HL-60 (cell line): ENCODE measurements at regions not wholly inside any gene's neighbourhood (a gene's known extent, or its start where the extent isn't known, plus 50 kb on each side); places are given as distances from the start of the nearest gene placed in this dataset.

Source experiments
- GABPA ChIP-seq: IDR thresholded peaks from 2 replicates; pipeline ENCODE4 v1.6.1; 2012; ENCODE audit warnings: low read depth
- POLR2AphosphoS5 ChIP-seq: IDR thresholded peaks from 2 replicates; pipeline ENCODE4 v1.6.1; 2012; ENCODE audit warnings: low read depth
- SPI1 ChIP-seq: IDR thresholded peaks from 2 replicates; pipeline ENCODE4 v1.6.1; 2012; ENCODE audit warnings: low read depth, mild to moderate bottlenecking, borderline replicate concordance
- TF ChIP-seq, protein P1 (sequence below): IDR thresholded peaks from one replicate; pipeline ENCODE4 v1.5.1; 2011; ENCODE audit warnings: low read length, control low read depth, inconsistent platforms; ENCODE audit not compliant: insufficient read depth
- TF ChIP-seq, protein P2 (sequence below): IDR thresholded peaks from 2 replicates; pipeline ENCODE4 v1.6.1; 2012; ENCODE audit warnings: low read depth; ENCODE audit not compliant: insufficient replicate concordance

DNA sequence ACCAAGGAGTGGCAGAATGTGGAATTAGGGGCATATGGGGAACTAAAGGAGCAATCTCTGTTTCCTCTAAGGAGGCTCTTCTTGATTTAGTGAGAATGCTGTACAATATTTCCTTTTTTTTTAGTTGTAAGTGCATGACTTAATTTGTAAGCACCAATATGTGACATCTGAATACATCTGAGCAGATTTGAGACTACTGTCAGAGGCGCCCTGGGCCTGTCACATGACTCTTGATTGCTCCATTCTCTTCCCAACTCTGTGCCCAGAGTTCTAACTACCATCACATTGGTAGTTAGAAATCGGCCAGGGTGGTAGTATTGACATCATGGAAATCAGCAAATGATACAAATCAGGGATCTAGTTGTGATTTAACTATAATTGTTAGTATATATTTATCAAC, 110.1 kb upstream of the LMO4 start:
- TF ChIP-seq, protein P1, sequence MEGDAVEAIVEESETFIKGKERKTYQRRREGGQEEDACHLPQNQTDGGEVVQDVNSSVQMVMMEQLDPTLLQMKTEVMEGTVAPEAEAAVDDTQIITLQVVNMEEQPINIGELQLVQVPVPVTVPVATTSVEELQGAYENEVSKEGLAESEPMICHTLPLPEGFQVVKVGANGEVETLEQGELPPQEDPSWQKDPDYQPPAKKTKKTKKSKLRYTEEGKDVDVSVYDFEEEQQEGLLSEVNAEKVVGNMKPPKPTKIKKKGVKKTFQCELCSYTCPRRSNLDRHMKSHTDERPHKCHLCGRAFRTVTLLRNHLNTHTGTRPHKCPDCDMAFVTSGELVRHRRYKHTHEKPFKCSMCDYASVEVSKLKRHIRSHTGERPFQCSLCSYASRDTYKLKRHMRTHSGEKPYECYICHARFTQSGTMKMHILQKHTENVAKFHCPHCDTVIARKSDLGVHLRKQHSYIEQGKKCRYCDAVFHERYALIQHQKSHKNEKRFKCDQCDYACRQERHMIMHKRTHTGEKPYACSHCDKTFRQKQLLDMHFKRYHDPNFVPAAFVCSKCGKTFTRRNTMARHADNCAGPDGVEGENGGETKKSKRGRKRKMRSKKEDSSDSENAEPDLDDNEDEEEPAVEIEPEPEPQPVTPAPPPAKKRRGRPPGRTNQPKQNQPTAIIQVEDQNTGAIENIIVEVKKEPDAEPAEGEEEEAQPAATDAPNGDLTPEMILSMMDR, result no peak
- no peak for TF ChIP-seq POLR2AphosphoS5
- no peak for TF ChIP-seq SPI1
- TF ChIP-seq, protein P2, sequence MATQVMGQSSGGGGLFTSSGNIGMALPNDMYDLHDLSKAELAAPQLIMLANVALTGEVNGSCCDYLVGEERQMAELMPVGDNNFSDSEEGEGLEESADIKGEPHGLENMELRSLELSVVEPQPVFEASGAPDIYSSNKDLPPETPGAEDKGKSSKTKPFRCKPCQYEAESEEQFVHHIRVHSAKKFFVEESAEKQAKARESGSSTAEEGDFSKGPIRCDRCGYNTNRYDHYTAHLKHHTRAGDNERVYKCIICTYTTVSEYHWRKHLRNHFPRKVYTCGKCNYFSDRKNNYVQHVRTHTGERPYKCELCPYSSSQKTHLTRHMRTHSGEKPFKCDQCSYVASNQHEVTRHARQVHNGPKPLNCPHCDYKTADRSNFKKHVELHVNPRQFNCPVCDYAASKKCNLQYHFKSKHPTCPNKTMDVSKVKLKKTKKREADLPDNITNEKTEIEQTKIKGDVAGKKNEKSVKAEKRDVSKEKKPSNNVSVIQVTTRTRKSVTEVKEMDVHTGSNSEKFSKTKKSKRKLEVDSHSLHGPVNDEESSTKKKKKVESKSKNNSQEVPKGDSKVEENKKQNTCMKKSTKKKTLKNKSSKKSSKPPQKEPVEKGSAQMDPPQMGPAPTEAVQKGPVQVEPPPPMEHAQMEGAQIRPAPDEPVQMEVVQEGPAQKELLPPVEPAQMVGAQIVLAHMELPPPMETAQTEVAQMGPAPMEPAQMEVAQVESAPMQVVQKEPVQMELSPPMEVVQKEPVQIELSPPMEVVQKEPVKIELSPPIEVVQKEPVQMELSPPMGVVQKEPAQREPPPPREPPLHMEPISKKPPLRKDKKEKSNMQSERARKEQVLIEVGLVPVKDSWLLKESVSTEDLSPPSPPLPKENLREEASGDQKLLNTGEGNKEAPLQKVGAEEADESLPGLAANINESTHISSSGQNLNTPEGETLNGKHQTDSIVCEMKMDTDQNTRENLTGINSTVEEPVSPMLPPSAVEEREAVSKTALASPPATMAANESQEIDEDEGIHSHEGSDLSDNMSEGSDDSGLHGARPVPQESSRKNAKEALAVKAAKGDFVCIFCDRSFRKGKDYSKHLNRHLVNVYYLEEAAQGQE, result no peak
- TF ChIP-seq GABPA, result no peak
